ENCODE measurements at regions not wholly inside any gene's neighbourhood (a gene's known extent, or its start where the extent isn't known, plus 50 kb on each side); places are given as distances from the start of the nearest gene placed in this dataset.
"Not testable (repeated sequence)": the region's sequence is repeated elsewhere in the genome, so short reads cannot be mapped to it uniquely, and the experiment has no call there.

GRCh38 chr14:87613881-87614280 lies 379.1 kb downstream of the GALC start:
- Mint-ChIP-seq H3K9me3 (ENCODE audit: low read depth) (no peaks in the 10 kb centered on the region), H3K4me1 (ENCODE audit: low read depth) (no peaks in the 10 kb centered on the region), H3K36me3 (no peaks in the 10 kb centered on the region), H3K27ac (no peak overlapping the region), H3K27me3 (peaks cover 14% of the 10 kb centered on the region), H3K4me3 (no peak overlapping the region)

DNA sequence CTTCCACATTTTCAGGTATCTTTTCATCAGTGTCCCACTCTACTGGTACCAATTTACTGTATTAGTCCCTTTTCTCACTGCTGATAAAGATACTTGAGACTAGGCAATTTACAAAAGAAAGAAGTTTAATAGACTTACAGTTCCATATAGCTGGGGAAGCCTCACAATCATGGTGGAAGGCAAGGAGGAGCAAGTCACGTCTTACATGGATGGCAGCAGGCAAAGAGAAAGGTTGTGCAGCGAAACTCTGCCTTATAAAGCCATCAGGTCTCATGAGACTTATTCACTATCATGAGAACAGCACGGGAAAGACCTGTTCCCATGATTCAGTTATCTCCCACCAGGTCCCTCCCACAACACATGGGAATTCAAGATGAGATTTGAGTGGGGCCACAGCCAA lies 385.9 kb downstream of the GALC start:
- not testable (repeated sequence) for H3K27ac Mint-ChIP-seq; H3K27me3 Mint-ChIP-seq; H3K4me3 Mint-ChIP-seq; H3K4me1 Mint-ChIP-seq (ENCODE audit: low read depth); H3K36me3 Mint-ChIP-seq
- peaks cover 10% of the 10 kb centered on the region for H3K9me3 Mint-ChIP-seq (ENCODE audit: low read depth)

- no peaks in the 10 kb centered on the region for H3K36me3 Mint-ChIP-seq
- no peak overlapping the region for H3K4me3 Mint-ChIP-seq
- peaks cover 2% of the 10 kb centered on the region for H3K27me3 Mint-ChIP-seq
- H3K27ac Mint-ChIP-seq: no peak overlapping the region
- H3K4me1 Mint-ChIP-seq (ENCODE audit: low read depth): no peaks in the 10 kb centered on the region
- no peaks in the 10 kb centered on the region for H3K9me3 Mint-ChIP-seq (ENCODE audit: low read depth)
Observed at GRCh38 chr14:87601036-87601435, 391.9 kb downstream of the GALC start.

DNA sequence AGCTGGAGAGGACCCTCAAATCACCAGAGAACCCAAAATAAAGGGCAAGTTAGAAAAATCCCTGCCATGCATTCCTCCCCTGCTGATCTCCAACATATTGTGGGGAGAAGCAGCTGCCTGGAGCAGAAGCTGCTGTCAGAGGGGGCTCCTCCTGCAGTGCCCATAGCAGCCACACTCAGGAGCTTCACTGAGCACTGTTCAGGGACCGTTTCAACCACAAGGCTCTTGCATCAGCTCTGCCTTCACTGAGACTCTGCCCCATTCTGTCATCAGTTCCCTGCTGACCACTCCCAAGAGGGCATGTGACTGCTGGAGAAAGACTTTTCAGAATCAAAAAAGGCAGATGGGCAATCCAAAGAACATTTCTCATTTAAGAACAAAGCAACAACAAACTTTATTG lies 392.7 kb downstream of the GALC start:
- Mint-ChIP-seq H3K27ac (no peak overlapping the region), H3K4me3 (no peak overlapping the region), H3K36me3 (no peaks in the 10 kb centered on the region), H3K27me3 (peaks cover 2% of the 10 kb centered on the region), H3K4me1 (ENCODE audit: low read depth) (no peaks in the 10 kb centered on the region), H3K9me3 (ENCODE audit: low read depth) (no peaks in the 10 kb centered on the region)

DNA sequence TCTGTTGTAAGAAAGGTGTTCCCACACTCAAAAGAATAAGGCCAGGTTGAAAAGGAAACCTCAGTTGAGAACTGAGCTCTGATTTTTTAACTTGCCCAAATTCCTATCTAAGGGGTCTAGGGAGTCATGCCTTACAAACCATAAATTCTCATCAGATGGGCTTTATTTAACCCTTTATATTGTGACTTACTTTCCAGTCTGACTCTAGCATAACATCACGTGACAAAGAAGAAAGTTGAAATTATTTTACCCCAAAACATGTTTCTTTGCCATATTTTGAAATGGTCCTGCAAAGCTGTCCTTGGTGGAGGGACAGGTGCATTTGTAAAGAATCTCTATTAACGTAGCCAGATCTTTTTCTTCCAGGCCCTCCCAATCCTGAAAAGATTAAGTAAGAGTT lies 411.7 kb downstream of the GALC start:
- Mint-ChIP-seq H3K36me3 (no peaks in the 10 kb centered on the region), H3K9me3 (ENCODE audit: low read depth) (no peaks in the 10 kb centered on the region), H3K27me3 (no peaks in the 10 kb centered on the region), H3K27ac (no peak overlapping the region), H3K4me3 (no peak overlapping the region), H3K4me1 (ENCODE audit: low read depth) (no peaks in the 10 kb centered on the region)

DNA sequence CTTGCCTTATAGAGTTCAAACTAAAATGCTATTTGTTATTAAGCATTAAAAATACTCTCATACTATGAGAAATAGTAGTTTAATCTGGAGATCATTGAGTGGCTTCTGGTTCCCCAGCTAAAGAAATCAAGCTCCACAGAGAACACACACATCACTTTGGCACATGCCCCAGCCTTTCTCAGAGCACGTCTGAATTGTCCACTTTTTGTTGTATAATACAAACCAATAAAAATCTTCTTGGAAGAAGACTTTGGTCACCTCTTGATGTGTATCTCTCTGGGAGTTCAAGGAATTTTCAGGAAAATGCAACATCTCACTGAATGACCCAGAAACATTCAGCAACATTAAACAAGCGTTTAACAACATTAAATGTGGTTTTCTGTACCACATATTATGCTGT lies 413.9 kb downstream of the GALC start:
- Mint-ChIP-seq H3K4me3 (no peak overlapping the region), H3K36me3 (no peaks in the 10 kb centered on the region), H3K27me3 (no peaks in the 10 kb centered on the region), H3K9me3 (ENCODE audit: low read depth) (no peaks in the 10 kb centered on the region), H3K4me1 (ENCODE audit: low read depth) (no peaks in the 10 kb centered on the region), H3K27ac (no peak overlapping the region)

DNA sequence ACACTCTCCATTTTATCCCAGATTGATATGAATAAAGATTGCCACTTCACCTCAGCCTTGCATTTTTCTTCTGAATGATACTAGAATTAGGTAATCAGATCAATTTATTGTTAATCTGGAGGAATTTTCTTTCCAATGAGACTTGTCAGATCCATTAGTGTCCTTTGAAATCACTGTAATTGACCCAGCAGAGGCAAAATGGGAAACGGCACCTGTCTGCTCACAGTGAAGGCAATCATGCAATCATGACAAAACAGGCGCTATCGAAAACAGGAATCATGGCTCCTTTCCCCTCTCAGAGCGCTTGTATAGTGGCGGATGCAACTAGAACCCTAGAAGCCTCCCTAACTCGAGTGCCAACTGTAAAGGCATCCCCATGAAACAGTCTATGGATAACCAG lies 417.6 kb downstream of the GALC start:
- Mint-ChIP-seq H3K4me3 (no peak overlapping the region), H3K36me3 (no peaks in the 10 kb centered on the region), H3K4me1 (ENCODE audit: low read depth) (no peaks in the 10 kb centered on the region), H3K27ac (no peak overlapping the region), H3K9me3 (ENCODE audit: low read depth) (no peaks in the 10 kb centered on the region), H3K27me3 (no peaks in the 10 kb centered on the region)

DNA sequence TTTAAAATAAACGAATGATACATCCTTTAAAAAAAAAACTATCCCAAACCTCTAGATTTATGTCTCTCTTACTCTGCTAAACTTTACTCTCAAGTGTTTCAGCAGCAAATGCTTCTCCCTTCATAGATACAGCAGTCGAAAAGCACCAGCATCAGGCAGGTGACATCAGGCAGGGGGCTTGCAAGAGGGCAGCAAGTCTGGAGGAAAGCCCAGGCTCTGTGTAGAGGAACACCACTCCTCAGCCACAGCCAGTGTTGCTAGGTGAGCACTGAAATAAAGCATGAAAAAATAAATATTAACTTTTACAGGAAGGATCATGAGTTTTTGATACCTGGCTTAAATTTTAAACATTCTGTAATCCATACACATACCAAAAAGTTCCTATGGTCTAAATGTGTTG lies 419.4 kb downstream of the GALC start:
- Mint-ChIP-seq H3K27me3 (no peaks in the 10 kb centered on the region), H3K27ac (no peak overlapping the region), H3K36me3 (no peaks in the 10 kb centered on the region), H3K9me3 (ENCODE audit: low read depth) (no peaks in the 10 kb centered on the region), H3K4me1 (ENCODE audit: low read depth) (no peaks in the 10 kb centered on the region), H3K4me3 (no peak overlapping the region)

DNA sequence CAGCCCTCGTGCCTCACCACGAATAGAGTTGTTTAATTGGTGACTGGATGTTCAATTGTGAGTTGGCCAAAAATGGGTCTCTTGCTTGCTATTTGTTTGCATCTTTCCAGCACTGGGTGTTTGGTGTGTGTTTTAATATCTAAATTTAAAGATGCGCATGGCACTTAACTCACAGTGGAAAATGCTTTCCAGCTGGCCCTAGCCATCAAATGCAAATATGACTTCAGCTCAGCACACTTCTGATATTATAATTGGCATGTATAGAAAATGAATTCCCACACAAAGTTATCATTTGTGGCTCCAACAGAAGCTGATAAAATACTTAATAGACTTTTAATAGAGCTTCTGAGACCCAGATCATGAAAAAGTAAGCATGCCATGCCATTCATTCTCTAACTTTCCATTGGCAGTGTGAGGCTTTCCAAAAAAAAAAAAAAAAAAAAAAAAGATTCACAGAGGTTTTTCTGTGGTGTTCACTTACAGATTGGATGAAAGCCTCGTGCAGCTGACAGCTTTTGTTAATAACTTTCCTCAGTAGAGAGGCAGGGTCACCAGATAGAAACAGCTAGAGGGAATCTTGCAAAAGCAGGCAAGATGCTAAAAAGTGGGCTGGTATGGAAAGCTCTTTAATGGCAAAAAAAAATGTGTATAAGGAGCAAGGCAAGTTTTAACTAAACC lies 425.2 kb downstream of the GALC start:
- H3K9me3 Mint-ChIP-seq (ENCODE audit: low read depth): no peaks in the 10 kb centered on the region
- no peaks in the 10 kb centered on the region for H3K4me1 Mint-ChIP-seq (ENCODE audit: low read depth)
- no peaks in the 10 kb centered on the region for H3K27me3 Mint-ChIP-seq
- H3K4me3 Mint-ChIP-seq: no peak overlapping the region
- H3K27ac Mint-ChIP-seq: no peak overlapping the region
- H3K36me3 Mint-ChIP-seq: no peaks in the 10 kb centered on the region

GRCh38 chr14:87566991-87567390 lies 426.0 kb downstream of the GALC start:
- Mint-ChIP-seq H3K27me3 (no peaks in the 10 kb centered on the region), H3K4me1 (ENCODE audit: low read depth) (no peaks in the 10 kb centered on the region)

DNA sequence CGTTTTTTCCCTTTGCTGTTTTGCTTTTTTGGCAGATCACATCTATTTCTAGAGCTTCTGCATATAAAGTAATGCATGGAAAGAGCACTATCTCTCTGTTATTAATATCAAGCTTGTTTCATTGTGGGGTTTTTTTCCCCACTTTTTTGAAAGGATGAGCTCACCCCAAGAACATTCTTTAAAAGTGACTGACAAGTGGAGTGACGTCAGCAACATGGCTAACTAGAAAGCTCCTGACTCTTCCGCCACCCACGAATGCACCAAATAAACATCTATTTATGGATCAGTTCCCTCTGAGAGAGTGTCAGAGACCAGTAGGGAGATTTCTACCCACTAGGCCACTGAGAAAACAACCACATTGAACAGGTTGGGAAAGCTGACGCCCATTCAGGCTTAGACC lies 445.4 kb downstream of the GALC start:
- no peaks in the 10 kb centered on the region for H3K27me3 Mint-ChIP-seq
- no peak overlapping the region for H3K4me3 Mint-ChIP-seq
- H3K36me3 Mint-ChIP-seq: no peaks in the 10 kb centered on the region
- no peaks in the 10 kb centered on the region for H3K4me1 Mint-ChIP-seq (ENCODE audit: low read depth)
- no peak overlapping the region for H3K27ac Mint-ChIP-seq
- H3K9me3 Mint-ChIP-seq (ENCODE audit: low read depth): peaks cover 6% of the 10 kb centered on the region

More at GRCh38 chr14:87566991-87567390, 426.0 kb downstream of the GALC start:
- Mint-ChIP-seq H3K27ac (no peak overlapping the region), H3K4me3 (no peak overlapping the region), H3K9me3 (ENCODE audit: low read depth) (no peaks in the 10 kb centered on the region), H3K36me3 (no peaks in the 10 kb centered on the region)

DNA sequence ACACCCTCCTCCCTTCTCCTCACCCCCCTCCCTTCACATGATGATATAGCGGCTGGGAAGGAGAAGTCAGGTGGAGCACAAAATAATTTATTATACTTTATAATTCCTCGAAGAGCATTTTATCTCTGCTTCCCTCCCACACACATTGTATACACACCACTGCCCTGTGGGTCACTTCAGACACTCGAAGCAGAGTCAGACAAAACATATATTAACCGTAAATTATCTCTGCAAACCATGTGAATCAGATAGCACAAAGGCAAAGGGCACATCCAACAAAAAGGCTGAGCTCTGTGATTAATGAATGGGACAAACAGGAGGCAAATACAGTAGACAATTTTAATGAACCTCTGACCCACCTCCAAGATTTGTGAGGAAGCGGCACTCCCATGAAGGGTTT lies 450.7 kb downstream of the GALC start:
- Mint-ChIP-seq H3K27me3 (no peaks in the 10 kb centered on the region), H3K9me3 (ENCODE audit: low read depth) (peaks cover 4% of the 10 kb centered on the region), H3K36me3 (no peaks in the 10 kb centered on the region), H3K27ac (no peak overlapping the region), H3K4me1 (ENCODE audit: low read depth) (no peaks in the 10 kb centered on the region), H3K4me3 (no peak overlapping the region)

GRCh38 chr14:87540339-87540738 lies 452.6 kb downstream of the GALC start:
- Mint-ChIP-seq H3K27ac (no peak overlapping the region), H3K36me3 (no peaks in the 10 kb centered on the region), H3K9me3 (ENCODE audit: low read depth) (peaks cover 4% of the 10 kb centered on the region), H3K4me3 (no peak overlapping the region), H3K27me3 (no peaks in the 10 kb centered on the region), H3K4me1 (ENCODE audit: low read depth) (no peaks in the 10 kb centered on the region)

DNA sequence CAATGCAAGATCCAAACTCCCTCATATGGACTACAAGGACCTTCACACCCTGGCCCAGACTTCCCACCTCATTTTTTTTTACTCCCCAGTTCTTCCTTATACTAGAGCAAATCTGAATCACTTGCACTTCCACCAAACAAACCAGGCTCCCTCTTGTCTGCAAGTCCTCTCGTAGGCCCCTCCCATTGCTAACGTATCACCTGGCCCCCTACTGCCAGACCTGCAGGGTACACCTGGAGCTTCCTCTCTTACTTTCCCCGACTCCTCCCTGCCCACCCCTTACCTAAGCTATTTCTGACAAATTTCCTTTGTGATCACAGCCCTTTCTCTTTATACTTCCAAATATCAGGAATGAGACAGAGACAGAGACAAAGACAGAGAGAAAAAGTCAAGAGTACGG lies 463.9 kb downstream of the GALC start:
- Mint-ChIP-seq H3K9me3 (ENCODE audit: low read depth) (no peaks in the 10 kb centered on the region), H3K27me3 (no peaks in the 10 kb centered on the region), H3K36me3 (no peaks in the 10 kb centered on the region), H3K27ac (no peak overlapping the region), H3K4me1 (ENCODE audit: low read depth) (no peaks in the 10 kb centered on the region), H3K4me3 (no peak overlapping the region)

DNA sequence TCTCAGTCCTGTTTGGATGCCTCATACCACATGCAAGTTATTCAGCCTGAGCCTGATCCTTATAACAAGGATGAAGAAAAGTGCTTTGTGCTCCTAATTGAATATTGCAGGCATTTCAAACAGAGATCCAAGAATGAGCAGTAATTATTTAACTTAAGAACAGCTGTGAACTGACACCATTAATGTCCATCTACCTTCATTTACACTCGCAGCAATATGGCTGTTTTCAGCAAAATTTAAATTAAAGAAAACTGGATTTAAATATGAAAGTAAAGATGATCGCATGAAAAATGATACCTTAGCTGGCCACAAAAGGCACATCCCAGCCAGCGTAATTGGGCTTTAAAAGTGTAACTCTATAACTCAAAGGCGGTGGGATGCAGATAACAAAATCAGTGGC lies 466.3 kb downstream of the GALC start:
- Mint-ChIP-seq H3K36me3 (no peaks in the 10 kb centered on the region), H3K27ac (no peak overlapping the region), H3K9me3 (ENCODE audit: low read depth) (no peaks in the 10 kb centered on the region), H3K27me3 (no peaks in the 10 kb centered on the region), H3K4me3 (no peak overlapping the region), H3K4me1 (ENCODE audit: low read depth) (no peaks in the 10 kb centered on the region)

DNA sequence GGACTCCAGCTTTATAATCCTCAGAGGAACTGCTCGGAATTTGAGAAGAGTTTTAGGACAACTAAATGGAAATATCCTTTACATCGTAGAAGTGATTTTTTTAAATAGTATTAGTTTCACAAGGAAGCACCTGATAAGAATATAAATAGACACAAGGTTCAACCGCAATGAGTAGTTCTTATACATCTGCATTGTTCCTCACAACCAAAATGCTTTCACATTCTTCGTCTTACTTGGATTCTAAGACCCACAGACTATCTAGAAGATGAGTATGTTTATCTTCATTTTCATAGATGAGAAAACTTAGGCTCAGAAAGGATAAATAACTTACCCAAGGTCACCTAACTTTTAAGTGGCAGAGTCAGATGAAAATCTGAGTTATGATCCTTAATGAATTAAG lies 469.0 kb downstream of the GALC start:
- H3K36me3 Mint-ChIP-seq: no peaks in the 10 kb centered on the region
- no peaks in the 10 kb centered on the region for H3K4me1 Mint-ChIP-seq (ENCODE audit: low read depth)

More for the DNA sequence above, 469.0 kb downstream of the GALC start:
- Mint-ChIP-seq H3K27ac (no peak overlapping the region), H3K27me3 (no peaks in the 10 kb centered on the region), H3K9me3 (ENCODE audit: low read depth) (peaks cover 5% of the 10 kb centered on the region), H3K4me3 (no peak overlapping the region)
